ENCODE measurements at regions not wholly inside any gene's neighbourhood (a gene's known extent, or its start where the extent isn't known, plus 50 kb on each side); places are given as distances from the start of the nearest gene placed in this dataset.

DNA sequence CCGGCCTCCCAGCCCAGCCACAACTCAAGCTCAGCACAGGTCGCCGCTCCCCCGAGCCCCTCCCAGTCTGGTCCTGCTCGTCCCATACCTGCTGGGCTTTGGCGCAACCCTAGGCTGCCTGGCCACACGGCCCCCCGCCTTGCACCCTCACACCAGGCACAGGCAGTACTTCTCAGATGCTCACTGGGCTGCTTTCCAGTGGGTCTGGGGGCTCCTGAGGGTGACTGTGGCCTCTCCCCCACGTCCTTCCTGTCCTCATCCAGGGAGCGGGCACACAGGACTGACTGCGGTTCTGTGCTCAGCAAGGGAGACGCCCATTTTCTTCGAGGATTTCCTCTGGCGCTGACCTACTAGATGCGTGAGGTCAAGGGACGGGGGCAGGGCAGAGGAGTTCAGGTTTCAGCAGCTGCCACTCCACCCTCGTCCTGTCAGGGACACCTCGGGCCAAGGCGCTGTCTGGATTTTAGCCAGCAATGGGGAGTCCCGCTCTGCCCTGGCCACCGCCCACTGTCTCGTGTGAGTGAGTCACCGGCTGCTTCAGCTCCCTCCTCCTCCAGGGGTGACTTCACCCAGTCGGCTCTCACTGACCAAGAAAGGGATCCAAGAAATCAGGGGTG is 115.8 kb downstream of the NPIPB11 start (continued):
- TF ChIP-seq, protein P1, sequence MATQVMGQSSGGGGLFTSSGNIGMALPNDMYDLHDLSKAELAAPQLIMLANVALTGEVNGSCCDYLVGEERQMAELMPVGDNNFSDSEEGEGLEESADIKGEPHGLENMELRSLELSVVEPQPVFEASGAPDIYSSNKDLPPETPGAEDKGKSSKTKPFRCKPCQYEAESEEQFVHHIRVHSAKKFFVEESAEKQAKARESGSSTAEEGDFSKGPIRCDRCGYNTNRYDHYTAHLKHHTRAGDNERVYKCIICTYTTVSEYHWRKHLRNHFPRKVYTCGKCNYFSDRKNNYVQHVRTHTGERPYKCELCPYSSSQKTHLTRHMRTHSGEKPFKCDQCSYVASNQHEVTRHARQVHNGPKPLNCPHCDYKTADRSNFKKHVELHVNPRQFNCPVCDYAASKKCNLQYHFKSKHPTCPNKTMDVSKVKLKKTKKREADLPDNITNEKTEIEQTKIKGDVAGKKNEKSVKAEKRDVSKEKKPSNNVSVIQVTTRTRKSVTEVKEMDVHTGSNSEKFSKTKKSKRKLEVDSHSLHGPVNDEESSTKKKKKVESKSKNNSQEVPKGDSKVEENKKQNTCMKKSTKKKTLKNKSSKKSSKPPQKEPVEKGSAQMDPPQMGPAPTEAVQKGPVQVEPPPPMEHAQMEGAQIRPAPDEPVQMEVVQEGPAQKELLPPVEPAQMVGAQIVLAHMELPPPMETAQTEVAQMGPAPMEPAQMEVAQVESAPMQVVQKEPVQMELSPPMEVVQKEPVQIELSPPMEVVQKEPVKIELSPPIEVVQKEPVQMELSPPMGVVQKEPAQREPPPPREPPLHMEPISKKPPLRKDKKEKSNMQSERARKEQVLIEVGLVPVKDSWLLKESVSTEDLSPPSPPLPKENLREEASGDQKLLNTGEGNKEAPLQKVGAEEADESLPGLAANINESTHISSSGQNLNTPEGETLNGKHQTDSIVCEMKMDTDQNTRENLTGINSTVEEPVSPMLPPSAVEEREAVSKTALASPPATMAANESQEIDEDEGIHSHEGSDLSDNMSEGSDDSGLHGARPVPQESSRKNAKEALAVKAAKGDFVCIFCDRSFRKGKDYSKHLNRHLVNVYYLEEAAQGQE (IDR thresholded peaks at IDR 0.05; ENCODE audit: borderline replicate concordance) = peak; percentile 30; the same call in 1 of the 2 replicates
- TF ChIP-seq, protein P1 (CRISPR knock-in tag; IDR thresholded peaks at IDR 0.05; ENCODE audit: low read depth) = no peak
- TF ChIP-seq SRSF9 (IDR thresholded peaks at IDR 0.05; ENCODE audit: borderline replicate concordance, low read depth, low read length) (no peak), TARDBP (IDR thresholded peaks at IDR 0.05) (peak; percentile 25; the same call in 1 of the 2 replicates), ZBTB17 (CRISPR knock-in tag; IDR thresholded peaks at IDR 0.05) (peak; percentile 69), C11orf30 (IDR thresholded peaks at IDR 0.05; ENCODE audit: low read depth) (no peak)
- TF ChIP-seq, protein P2, sequence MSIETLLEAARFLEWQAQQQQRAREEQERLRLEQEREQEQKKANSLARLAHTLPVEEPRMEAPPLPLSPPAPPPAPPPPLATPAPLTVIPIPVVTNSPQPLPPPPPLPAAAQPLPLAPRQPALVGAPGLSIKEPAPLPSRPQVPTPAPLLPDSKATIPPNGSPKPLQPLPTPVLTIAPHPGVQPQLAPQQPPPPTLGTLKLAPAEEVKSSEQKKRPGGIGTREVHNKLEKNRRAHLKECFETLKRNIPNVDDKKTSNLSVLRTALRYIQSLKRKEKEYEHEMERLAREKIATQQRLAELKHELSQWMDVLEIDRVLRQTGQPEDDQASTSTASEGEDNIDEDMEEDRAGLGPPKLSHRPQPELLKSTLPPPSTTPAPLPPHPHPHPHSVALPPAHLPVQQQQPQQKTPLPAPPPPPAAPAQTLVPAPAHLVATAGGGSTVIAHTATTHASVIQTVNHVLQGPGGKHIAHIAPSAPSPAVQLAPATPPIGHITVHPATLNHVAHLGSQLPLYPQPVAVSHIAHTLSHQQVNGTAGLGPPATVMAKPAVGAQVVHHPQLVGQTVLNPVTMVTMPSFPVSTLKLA (conservative IDR thresholded peaks at IDR 0.05) = peak; percentile 45 to 85; a peak in 3 of 4 replicates
- TF ChIP-seq, protein P3, sequence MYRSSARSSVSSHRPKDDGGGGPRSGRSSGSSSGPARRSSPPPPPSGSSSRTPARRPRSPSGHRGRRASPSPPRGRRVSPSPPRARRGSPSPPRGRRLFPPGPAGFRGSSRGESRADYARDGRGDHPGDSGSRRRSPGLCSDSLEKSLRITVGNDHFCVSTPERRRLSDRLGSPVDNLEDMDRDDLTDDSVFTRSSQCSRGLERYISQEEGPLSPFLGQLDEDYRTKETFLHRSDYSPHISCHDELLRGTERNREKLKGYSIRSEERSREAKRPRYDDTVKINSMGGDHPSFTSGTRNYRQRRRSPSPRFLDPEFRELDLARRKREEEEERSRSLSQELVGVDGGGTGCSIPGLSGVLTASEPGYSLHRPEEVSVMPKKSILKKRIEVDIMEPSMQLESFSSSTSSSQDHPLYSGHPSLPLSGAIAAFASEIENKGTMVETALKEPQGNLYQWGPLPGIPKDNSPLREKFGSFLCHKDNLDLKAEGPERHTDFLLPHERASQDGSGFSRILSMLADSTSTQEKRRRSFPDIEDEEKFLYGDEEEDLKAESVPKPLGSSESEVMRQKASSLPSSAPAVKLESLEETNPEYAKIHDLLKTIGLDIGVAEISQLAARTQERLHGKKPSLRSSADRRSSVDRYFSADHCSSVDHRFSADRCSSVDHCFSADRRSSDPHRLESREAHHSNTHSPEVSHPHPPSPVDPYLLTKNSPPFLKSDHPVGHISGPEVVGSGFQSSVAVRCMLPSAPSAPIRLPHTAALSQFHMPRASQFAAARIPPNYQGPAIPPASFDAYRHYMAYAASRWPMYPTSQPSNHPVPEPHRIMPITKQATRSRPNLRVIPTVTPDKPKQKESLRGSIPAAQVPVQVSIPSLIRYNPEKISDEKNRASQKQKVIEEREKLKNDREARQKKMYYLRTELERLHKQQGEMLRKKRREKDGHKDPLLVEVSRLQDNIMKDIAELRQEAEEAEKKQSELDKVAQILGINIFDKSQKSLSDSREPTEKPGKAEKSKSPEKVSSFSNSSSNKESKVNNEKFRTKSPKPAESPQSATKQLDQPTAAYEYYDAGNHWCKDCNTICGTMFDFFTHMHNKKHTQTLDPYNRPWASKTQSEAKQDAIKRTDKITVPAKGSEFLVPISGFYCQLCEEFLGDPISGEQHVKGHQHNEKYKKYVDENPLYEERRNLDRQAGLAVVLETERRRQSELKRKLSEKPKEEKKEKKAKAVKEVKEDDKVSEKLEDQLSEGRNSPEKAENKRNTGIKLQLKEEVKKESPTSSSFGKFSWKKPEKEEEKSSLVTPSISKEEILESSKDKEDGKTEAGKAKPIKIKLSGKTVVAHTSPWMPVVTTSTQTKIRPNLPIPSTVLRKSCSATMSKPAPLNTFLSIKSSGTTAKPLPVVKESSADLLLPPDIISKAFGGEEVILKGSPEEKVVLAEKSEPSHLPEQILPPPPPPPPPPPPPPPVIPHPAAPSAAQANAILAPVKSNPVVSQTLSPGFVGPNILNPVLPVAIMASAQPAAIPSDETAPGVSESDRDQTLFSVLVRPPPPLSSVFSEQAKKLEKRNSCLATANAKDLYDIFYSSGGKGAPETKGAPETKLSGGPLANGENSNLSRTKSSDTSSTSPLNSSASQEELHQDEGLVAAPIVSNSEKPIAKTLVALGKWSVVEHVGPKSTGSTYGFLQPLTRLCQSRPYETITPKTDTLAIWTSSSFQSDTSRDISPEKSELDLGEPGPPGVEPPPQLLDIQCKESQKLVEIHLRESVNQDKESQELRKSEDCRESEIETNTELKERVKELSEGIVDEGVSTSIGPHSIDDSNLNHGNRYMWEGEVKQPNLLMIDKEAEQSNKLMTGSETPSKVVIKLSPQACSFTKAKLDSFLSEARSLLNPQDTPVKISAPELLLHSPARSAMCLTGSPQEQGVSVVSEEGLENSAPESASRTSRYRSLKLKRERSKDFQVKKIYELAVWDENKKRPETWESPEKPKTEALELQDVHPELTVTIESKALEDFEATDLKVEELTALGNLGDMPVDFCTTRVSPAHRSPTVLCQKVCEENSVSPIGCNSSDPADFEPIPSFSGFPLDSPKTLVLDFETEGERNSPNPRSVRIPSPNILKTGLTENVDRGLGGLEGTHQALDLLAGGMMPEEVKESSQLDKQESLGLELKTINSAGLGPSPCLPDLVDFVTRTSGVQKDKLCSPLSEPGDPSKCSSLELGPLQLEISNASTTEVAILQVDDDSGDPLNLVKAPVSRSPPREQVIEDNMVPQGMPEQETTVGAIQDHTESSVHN (IDR thresholded peaks at IDR 0.05; ENCODE audit: borderline replicate concordance in 1 of 2, low read depth in 1 of 2) = peak in 1 of 2 experiments; percentile 97; a peak in 2 of 4 replicates

All from K562 (cell line).